ENCODE measurements at regions not wholly inside any gene's neighbourhood (a gene's known extent, or its start where the extent isn't known, plus 50 kb on each side); places are given as distances from the start of the nearest gene placed in this dataset.
A peak's percentile ranks its signal among the peaks of the same experiment; 100 is the strongest.

- 8 to 13% methylated on average over 48 to 49 of the region's 49 CpGs for WGBS, 2 donors
- ATAC-seq, result peak; percentile 95 to 97 (median 96)
- peaks cover 0 to 21% (median 15%) of the 10 kb centered on the region in 9 donors for H3K4me1 ChIP-seq
- DNase-seq, result peak; percentile 88
- H3K27ac ChIP-seq, result peak overlapping the region; percentile 73 to 89 (median 81)
- peak overlapping the region; percentile 6 to 57 (median 44) for H3K4me3 ChIP-seq
- no peaks in the 10 kb centered on the region for H3K36me3 ChIP-seq
- peaks cover 0 to 9% (median 0%) of the 10 kb centered on the region in 11 donors for H3K9me3 ChIP-seq
- peaks cover 0 to 15% (median 0%) of the 10 kb centered on the region in 7 donors for H3K27me3 ChIP-seq
- intact Hi-C loops (cut with DNase I), result loop anchor here in 2 of 10 donors (5.0 kb wide), 1 partner anchor 201 kb away; the partner anchor contains the start of gene GAS1 (in 2 of the 2)
- peak in 6 of 9 donors; percentile 11 to 52 (median 33) for TF ChIP-seq CTCF (IDR thresholded peaks at IDR 0.05)
These were observed 201.2 kb upstream of the GAS1 start for GRCh38 chr9:87148331-87149104.

- no peak for ATAC-seq
These were observed 202.5 kb upstream of the GAS1 start for GRCh38 chr9:87149799-87150198.

DNA sequence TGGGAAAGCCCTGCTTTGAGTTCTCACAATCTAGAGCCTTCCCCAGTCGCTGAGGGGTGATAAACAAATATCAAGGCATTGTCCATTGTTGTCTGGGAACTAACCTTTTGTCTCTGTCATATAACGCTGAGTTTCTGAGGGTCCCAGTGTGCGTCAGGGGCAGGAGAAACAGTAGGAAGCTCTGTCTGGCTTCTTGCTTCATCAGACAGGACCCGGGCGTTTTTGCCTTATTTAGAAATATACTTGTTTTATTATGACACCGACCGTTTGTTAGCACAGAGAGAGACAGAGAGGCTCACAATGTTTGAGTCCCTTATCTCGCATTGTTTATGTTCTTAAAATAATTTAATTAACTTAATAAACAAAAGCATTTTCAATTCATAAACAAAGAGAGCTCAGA, 204.9 kb upstream of the GAS1 start:
- DNase-seq (no peak), ATAC-seq (no peak)
- Histone ChIP-seq H3K36me3 (no peaks in the 10 kb centered on the region), H3K9me3 (no peaks in the 10 kb centered on the region), H3K27ac (no peak overlapping the region), H3K4me1 (peaks cover 0 to 21% (median 15%) of the 10 kb centered on the region in 9 donors), H3K27me3 (peaks cover 0 to 15% (median 0%) of the 10 kb centered on the region in 7 donors), H3K4me3 (no peak overlapping the region)
- TF ChIP-seq CTCF (IDR thresholded peaks at IDR 0.05), result no peak
- 79 to 86% methylated on average over 8 of the region's 8 CpGs for WGBS, 2 donors
- intact Hi-C loops (cut with DNase I), result no loop called here

More at GRCh38 chr9:87149799-87150198, 202.5 kb upstream of the GAS1 start:
- intact Hi-C loops (cut with DNase I), result loop anchor here in 2 of 10 donors (5.0 kb wide), 1 partner anchor 202 kb away; the partner anchor contains the start of gene GAS1 (in 2 of the 2)
- Histone ChIP-seq H3K27ac (peak overlapping the region in 3 of 10 donors; percentile 76 to 85 (median 78)), H3K27me3 (peaks cover 0 to 15% (median 0%) of the 10 kb centered on the region in 7 donors), H3K9me3 (peaks cover 0 to 9% (median 0%) of the 10 kb centered on the region in 11 donors), H3K4me3 (no peak overlapping the region), H3K36me3 (no peaks in the 10 kb centered on the region), H3K4me1 (peaks cover 0 to 21% (median 15%) of the 10 kb centered on the region in 9 donors)
- TF ChIP-seq CTCF (IDR thresholded peaks at IDR 0.05), result no peak
- WGBS, 2 donors, result 75 to 98% methylated on average over 4 of the region's 4 CpGs
- no peak for DNase-seq

DNA sequence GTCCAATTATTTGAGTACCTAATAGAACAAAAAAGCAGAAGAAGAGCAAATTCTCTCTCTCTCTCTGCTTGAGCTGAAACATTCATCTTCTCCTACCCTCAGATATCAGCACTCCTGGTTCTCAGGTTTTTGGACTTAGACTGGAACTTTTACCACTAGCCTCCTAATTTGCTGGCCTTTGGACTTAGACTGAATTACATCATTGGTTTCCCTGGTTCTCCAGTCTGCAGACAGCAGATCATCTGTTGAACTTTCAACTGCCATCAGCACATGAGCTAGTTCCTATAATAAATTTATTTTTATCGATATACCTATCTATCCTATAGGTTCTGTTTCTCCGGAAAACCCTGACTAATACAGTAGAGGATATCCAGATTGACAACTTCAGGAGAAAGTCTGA, 208.9 kb upstream of the GAS1 start:
- intact Hi-C loops (cut with DNase I), result loop anchor here in 1 of 10 donors (5.0 kb wide), 1 partner anchor 64 kb away; no protein-coding TSS in a partner anchor
- 96 to 98% methylated on average over 2 of the region's 2 CpGs for WGBS, 2 donors
- DNase-seq, result no peak
- H3K4me1 ChIP-seq, result peaks cover 0 to 13% (median 0%) of the 10 kb centered on the region in 9 donors
- no peak overlapping the region for H3K27ac ChIP-seq
- ATAC-seq, result no peak
- H3K36me3 ChIP-seq, result no peaks in the 10 kb centered on the region
- H3K4me3 ChIP-seq, result no peak overlapping the region
- H3K27me3 ChIP-seq, result no peaks in the 10 kb centered on the region
- no peaks in the 10 kb centered on the region for H3K9me3 ChIP-seq
- TF ChIP-seq CTCF (IDR thresholded peaks at IDR 0.05), result no peak
